Body of pancreas (tissue), 4 donors: ENCODE measurements at regions not wholly inside any gene's neighbourhood (a gene's known extent, or its start where the extent isn't known, plus 50 kb on each side); places are given as distances from the start of the nearest gene placed in this dataset.

ENCODE experiments used
- POLR2A ChIP-seq, 3 donors: fragments of 450-650 bp; IDR thresholded peaks; one replicate each; pipeline ENCODE4 v1.6.1; 2016; ENCODE audit warnings: antibody characterized with exemption in 3 of 3, mild to moderate bottlenecking in 2 of 3
- TF ChIP-seq, protein P1 (sequence below), 7 experiments: fragments of 450-650 bp in 4 of 7; fragments of 200-600 bp in 3 of 7; sonication (generic) in 3 of 7; IDR thresholded peaks; one replicate each; pipeline ENCODE4 v1.5.1; 2016 to 2019; ENCODE audit warnings: antibody characterized with exemption in 7 of 7

DNA sequence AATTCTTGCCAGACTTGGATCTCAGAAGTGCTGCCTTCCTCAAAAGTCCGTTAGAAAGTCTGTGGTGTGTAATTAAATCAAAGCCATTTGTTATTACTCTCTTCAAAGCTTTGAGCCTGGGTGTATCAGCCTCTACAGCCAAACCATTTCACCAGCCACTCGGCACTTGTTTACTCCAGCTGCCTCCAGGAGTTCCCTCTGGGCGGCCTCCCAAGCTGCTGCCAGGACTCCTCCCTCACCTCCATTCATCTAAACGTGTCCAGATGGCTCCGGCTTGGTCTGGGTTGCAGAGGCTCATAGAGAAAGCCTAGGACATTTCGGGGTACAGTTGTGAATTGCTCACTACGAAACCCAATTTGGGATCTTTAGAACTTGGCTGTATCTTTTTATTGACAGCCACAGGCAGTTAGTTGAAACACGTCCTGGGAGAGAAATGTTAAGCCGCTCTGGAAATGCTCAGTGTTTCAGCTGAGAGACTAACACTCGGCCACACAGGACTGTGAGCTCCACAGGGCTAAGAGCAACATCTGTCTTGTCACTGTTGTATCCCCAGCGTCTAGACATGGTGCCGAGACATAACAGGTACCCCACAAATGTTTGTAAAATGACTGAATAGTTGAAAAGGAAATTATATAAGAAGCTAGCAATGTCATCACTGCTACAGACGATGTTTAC, 116.9 kb upstream of the NGF start:
- no peak for TF ChIP-seq POLR2A (IDR thresholded peaks at IDR 0.05)
- TF ChIP-seq, protein P1, sequence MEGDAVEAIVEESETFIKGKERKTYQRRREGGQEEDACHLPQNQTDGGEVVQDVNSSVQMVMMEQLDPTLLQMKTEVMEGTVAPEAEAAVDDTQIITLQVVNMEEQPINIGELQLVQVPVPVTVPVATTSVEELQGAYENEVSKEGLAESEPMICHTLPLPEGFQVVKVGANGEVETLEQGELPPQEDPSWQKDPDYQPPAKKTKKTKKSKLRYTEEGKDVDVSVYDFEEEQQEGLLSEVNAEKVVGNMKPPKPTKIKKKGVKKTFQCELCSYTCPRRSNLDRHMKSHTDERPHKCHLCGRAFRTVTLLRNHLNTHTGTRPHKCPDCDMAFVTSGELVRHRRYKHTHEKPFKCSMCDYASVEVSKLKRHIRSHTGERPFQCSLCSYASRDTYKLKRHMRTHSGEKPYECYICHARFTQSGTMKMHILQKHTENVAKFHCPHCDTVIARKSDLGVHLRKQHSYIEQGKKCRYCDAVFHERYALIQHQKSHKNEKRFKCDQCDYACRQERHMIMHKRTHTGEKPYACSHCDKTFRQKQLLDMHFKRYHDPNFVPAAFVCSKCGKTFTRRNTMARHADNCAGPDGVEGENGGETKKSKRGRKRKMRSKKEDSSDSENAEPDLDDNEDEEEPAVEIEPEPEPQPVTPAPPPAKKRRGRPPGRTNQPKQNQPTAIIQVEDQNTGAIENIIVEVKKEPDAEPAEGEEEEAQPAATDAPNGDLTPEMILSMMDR (IDR thresholded peaks at IDR 0.05) = no peak
